ENCODE measurements at regions not wholly inside any gene's neighbourhood (a gene's known extent, or its start where the extent isn't known, plus 50 kb on each side); places are given as distances from the start of the nearest gene placed in this dataset.
A peak's percentile ranks its signal among the peaks of the same experiment; 100 is the strongest.

DNA sequence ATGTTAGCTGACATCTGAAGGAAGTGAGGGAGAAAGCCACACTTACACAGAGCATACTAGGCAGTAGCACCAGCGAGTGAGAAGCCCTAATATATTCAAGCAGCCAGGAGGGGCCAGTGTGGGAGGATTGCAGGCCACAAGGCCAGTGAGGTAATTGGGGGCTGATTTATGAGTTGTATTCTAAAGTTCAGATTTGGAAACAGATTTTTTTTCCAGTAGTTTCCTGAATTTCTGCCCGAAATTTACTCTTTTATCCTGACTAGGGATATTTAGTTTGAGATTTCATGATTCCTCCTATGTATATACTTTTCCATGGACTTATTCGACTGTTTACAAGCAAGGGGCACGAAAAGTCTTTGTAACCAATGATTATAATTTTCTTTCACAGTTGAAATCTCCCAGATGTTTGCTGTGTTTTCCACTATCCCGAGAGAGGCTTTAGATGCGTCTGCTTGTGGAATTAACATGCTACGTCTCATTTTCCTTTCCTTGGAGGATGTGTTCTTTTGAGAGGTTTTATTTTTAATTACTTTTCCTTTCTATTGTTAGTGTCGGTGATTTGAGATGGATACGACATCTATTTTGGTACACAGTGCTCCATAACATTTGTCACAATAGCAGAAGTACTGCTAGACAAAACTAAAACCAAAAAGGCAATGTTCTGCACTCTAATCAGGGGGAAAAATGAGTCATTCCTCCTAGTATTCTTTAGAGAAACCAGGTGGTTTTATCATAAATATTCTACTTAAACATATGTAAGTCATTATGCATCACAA lies 356.3 kb upstream of the HSF2 start:
- Histone ChIP-seq H3K4me1 (ENCODE audit: control insufficient read depth in 2 of 3, insufficient read depth in 2 of 3, low read depth in 1 of 3, low read length in 3 of 3) (no peaks in the 10 kb centered on the region), H3K27me3 (ENCODE audit: control insufficient read depth, insufficient read depth, low read length) (no peaks in the 10 kb centered on the region), H3K4me3 (ENCODE audit: low read length in 3 of 3) (no peak overlapping the region), H3K27ac (ENCODE audit: low read depth in 2 of 2, low read length in 2 of 2) (no peak overlapping the region), H3K36me3 (ENCODE audit: control insufficient read depth in 2 of 3, insufficient read depth in 3 of 3, low read length in 3 of 3) (no peaks in the 10 kb centered on the region), H3K9ac (ENCODE audit: low read length in 3 of 3) (no peak overlapping the region), H3K9me3 (ENCODE audit: control insufficient read depth in 2 of 3, insufficient read depth in 1 of 3, low read length in 3 of 3) (no peaks in the 10 kb centered on the region)
- FAIRE-seq (no peak), DNase-seq (peak in 3 of 5 donors; percentile 51 to 75 (median 68))
- no peak for TF ChIP-seq CTCF (IDR thresholded peaks at IDR 0.05; ENCODE audit: borderline replicate concordance, extremely low read depth, insufficient read depth)
- intact Hi-C loops (cut with DNase I), result no loop called here

DNA sequence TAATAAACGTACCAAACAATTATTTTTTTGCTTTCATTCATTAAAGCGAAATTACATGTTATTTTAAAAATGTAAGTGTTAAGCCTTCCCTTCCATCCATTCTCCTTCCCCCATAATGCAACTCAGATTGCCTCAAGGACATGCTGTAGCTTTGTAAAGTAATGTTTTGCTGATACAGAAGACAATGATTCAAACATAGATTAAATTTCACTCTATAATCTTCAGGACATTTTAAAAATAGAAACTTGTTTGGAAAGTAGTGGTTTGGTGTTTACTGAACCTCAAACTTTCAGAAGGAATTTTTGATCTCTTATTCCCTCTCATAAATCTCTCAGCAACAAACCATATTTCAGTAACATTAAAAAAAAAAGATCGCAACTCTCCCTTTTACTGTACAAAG lies 350.9 kb upstream of the HSF2 start:
- Histone ChIP-seq H3K4me3 (ENCODE audit: low read length in 3 of 3) (no peak overlapping the region), H3K9ac (ENCODE audit: low read length in 3 of 3) (no peak overlapping the region), H3K4me1 (ENCODE audit: control insufficient read depth in 2 of 3, insufficient read depth in 2 of 3, low read depth in 1 of 3, low read length in 3 of 3) (no peaks in the 10 kb centered on the region), H3K9me3 (ENCODE audit: control insufficient read depth in 2 of 3, insufficient read depth in 1 of 3, low read length in 3 of 3) (no peaks in the 10 kb centered on the region), H3K27me3 (ENCODE audit: control insufficient read depth, insufficient read depth, low read length) (no peaks in the 10 kb centered on the region), H3K36me3 (ENCODE audit: control insufficient read depth in 2 of 3, insufficient read depth in 3 of 3, low read length in 3 of 3) (no peaks in the 10 kb centered on the region), H3K27ac (ENCODE audit: low read depth in 2 of 2, low read length in 2 of 2) (no peak overlapping the region)
- no peak for TF ChIP-seq CTCF (IDR thresholded peaks at IDR 0.05; ENCODE audit: borderline replicate concordance, extremely low read depth, insufficient read depth)
- intact Hi-C loops (cut with DNase I), result no loop called here
- DNase-seq, result no peak
- FAIRE-seq, result no peak

- intact Hi-C loops (cut with DNase I), result no loop called here
- no peak for TF ChIP-seq CTCF (IDR thresholded peaks at IDR 0.05; ENCODE audit: borderline replicate concordance, extremely low read depth, insufficient read depth)
- H3K4me1 ChIP-seq (ENCODE audit: control insufficient read depth in 2 of 3, insufficient read depth in 2 of 3, low read depth in 1 of 3, low read length in 3 of 3), result no peaks in the 10 kb centered on the region
- H3K27me3 ChIP-seq (ENCODE audit: control insufficient read depth, insufficient read depth, low read length), result no peaks in the 10 kb centered on the region
- no peaks in the 10 kb centered on the region for H3K36me3 ChIP-seq (ENCODE audit: control insufficient read depth in 2 of 3, insufficient read depth in 3 of 3, low read length in 3 of 3)
- no peak overlapping the region for H3K27ac ChIP-seq (ENCODE audit: low read depth in 2 of 2, low read length in 2 of 2)
- DNase-seq (no peak), FAIRE-seq (no peak)
- no peaks in the 10 kb centered on the region for H3K9me3 ChIP-seq (ENCODE audit: control insufficient read depth in 2 of 3, insufficient read depth in 1 of 3, low read length in 3 of 3)
- no peak overlapping the region for H3K9ac ChIP-seq (ENCODE audit: low read length in 3 of 3)
- H3K4me3 ChIP-seq (ENCODE audit: low read length in 3 of 3), result no peak overlapping the region
These were observed 350.1 kb upstream of the HSF2 start for GRCh38 chr6:122049341-122049740.
